ENCODE measurements at regions not wholly inside any gene's neighbourhood (a gene's known extent, or its start where the extent isn't known, plus 50 kb on each side); places are given as distances from the start of the nearest gene placed in this dataset.
"Not testable (repeated sequence)": the region's sequence is repeated elsewhere in the genome, so short reads cannot be mapped to it uniquely, and the experiment has no call there.

GRCh38 chrX:31014474-31014873 is 57.4 kb downstream of the FTHL17 start:
- H3K4me3 ChIP-seq (ENCODE audit: low read depth, low read length); in situ Hi-C loops (cut with HindIII; ENCODE audit: low sequenced_read_pairs); DNase-seq (ENCODE audit: low read depth, low spot score): not testable (repeated sequence)

- no peak for DNase-seq (ENCODE audit: low read depth, low spot score)
- H3K4me3 ChIP-seq (ENCODE audit: low read depth, low read length) = no peak overlapping the region
- TF ChIP-seq CTCF (IDR thresholded peaks at IDR 0.05; ENCODE audit: low read depth, low read length) = no peak
- in situ Hi-C loops (cut with HindIII; ENCODE audit: low sequenced_read_pairs) = no loop called here
Measured at GRCh38 chrX:31012509-31013025, 59.3 kb downstream of the FTHL17 start.

GRCh38 chrX:31007321-31007720 is 64.5 kb downstream of the FTHL17 start:
- no peak overlapping the region for H3K4me3 ChIP-seq (ENCODE audit: low read depth, low read length)
- TF ChIP-seq CTCF (IDR thresholded peaks at IDR 0.05; ENCODE audit: low read depth, low read length) = no peak
- no peak for DNase-seq (ENCODE audit: low read depth, low spot score)
- in situ Hi-C loops (cut with HindIII; ENCODE audit: low sequenced_read_pairs) = no loop called here

- H3K4me3 ChIP-seq (ENCODE audit: low read depth, low read length) = no peak overlapping the region
- in situ Hi-C loops (cut with HindIII; ENCODE audit: low sequenced_read_pairs) = no loop called here
- no peak for TF ChIP-seq CTCF (IDR thresholded peaks at IDR 0.05; ENCODE audit: low read depth, low read length)
- no peak for DNase-seq (ENCODE audit: low read depth, low spot score)
Measured at GRCh38 chrX:31006027-31006426, 65.8 kb downstream of the FTHL17 start.

GRCh38 chrX:30997411-30997810 is 74.4 kb downstream of the FTHL17 start:
- no peak for TF ChIP-seq CTCF (IDR thresholded peaks at IDR 0.05; ENCODE audit: low read depth, low read length)
- no peak for DNase-seq (ENCODE audit: low read depth, low spot score)
- no peak overlapping the region for H3K4me3 ChIP-seq (ENCODE audit: low read depth, low read length)
- in situ Hi-C loops (cut with HindIII; ENCODE audit: low sequenced_read_pairs) = no loop called here

- TF ChIP-seq CTCF (IDR thresholded peaks at IDR 0.05; ENCODE audit: low read depth, low read length) = no peak
- DNase-seq (ENCODE audit: low read depth, low spot score) = no peak
- in situ Hi-C loops (cut with HindIII; ENCODE audit: low sequenced_read_pairs) = no loop called here
- H3K4me3 ChIP-seq (ENCODE audit: low read depth, low read length) = no peak overlapping the region
Measured at GRCh38 chrX:30995705-30996104, 76.1 kb downstream of the FTHL17 start.

GRCh38 chrX:30995060-30995700 is 76.7 kb downstream of the FTHL17 start:
- H3K4me3 ChIP-seq (ENCODE audit: low read depth, low read length) = no peak overlapping the region
- in situ Hi-C loops (cut with HindIII; ENCODE audit: low sequenced_read_pairs) = no loop called here
- DNase-seq (ENCODE audit: low read depth, low spot score) = no peak
- TF ChIP-seq CTCF (IDR thresholded peaks at IDR 0.05; ENCODE audit: low read depth, low read length) = no peak

- in situ Hi-C loops (cut with HindIII; ENCODE audit: low sequenced_read_pairs); H3K4me3 ChIP-seq (ENCODE audit: low read depth, low read length); DNase-seq (ENCODE audit: low read depth, low spot score): not testable (repeated sequence)
Measured at GRCh38 chrX:30994018-30994417, 77.8 kb downstream of the FTHL17 start.
